Activated CD4-positive, CD25-positive, alpha-beta regulatory T cell treated with anti-CD3 and anti-CD28 coated beads, Interleukin-2, amount 50 U/mL, for 16 hours (primary cell): ENCODE measurements at regions not wholly inside any gene's neighbourhood (a gene's known extent, or its start where the extent isn't known, plus 50 kb on each side); places are given as distances from the start of the nearest gene placed in this dataset.

Experiments
- DNase-seq: peaks from one replicate; pipeline ENCODE4 v3.0.0-alpha.2; 2020; ENCODE audit warnings: low read depth, low spot score

GRCh38 chr1:199690496-199690895 is 337.0 kb upstream of the NR5A2 start:
- DNase-seq, result no peak

- DNase-seq, result no peak
Observed at GRCh38 chr1:199691540-199691939, 336.0 kb upstream of the NR5A2 start.

- DNase-seq, result no peak
Observed at GRCh38 chr1:199693724-199694123, 333.8 kb upstream of the NR5A2 start.

GRCh38 chr1:199696225-199696624 is 331.3 kb upstream of the NR5A2 start:
- no peak for DNase-seq

- no peak for DNase-seq
Observed at GRCh38 chr1:199698222-199698621, 329.3 kb upstream of the NR5A2 start.

GRCh38 chr1:199700551-199700950 is 327.0 kb upstream of the NR5A2 start:
- DNase-seq, result no peak

GRCh38 chr1:199701726-199702125 is 325.8 kb upstream of the NR5A2 start:
- no peak for DNase-seq

- no peak for DNase-seq
Observed at GRCh38 chr1:199704231-199704630, 323.3 kb upstream of the NR5A2 start.

GRCh38 chr1:199705825-199706224 is 321.7 kb upstream of the NR5A2 start:
- no peak for DNase-seq

GRCh38 chr1:199706826-199707606 is 320.5 kb upstream of the NR5A2 start:
- DNase-seq, result no peak

GRCh38 chr1:199710974-199711373 is 316.5 kb upstream of the NR5A2 start:
- no peak for DNase-seq

GRCh38 chr1:199716729-199717128 is 310.8 kb upstream of the NR5A2 start:
- DNase-seq, result no peak

- no peak for DNase-seq
Observed at GRCh38 chr1:199719156-199719842, 308.2 kb upstream of the NR5A2 start.

- no peak for DNase-seq
Observed at GRCh38 chr1:199720496-199720895, 307.0 kb upstream of the NR5A2 start.

GRCh38 chr1:199721001-199721400 is 306.5 kb upstream of the NR5A2 start:
- no peak for DNase-seq

- DNase-seq, result no peak
Observed at GRCh38 chr1:199723250-199723956, 304.1 kb upstream of the NR5A2 start.

GRCh38 chr1:199724049-199724448 is 303.5 kb upstream of the NR5A2 start:
- no peak for DNase-seq

GRCh38 chr1:199725002-199725565 is 302.4 kb upstream of the NR5A2 start:
- DNase-seq, result no peak

GRCh38 chr1:199727682-199728081 is 299.8 kb upstream of the NR5A2 start:
- DNase-seq, result no peak

- DNase-seq, result no peak
Observed at GRCh38 chr1:199728345-199728744, 299.2 kb upstream of the NR5A2 start.

GRCh38 chr1:199733125-199733524 is 294.4 kb upstream of the NR5A2 start:
- no peak for DNase-seq

- no peak for DNase-seq
Observed at GRCh38 chr1:199734186-199734585, 293.3 kb upstream of the NR5A2 start.
